Esophagus muscularis mucosa (tissue), 4 donors: ENCODE measurements at regions not wholly inside any gene's neighbourhood (a gene's known extent, or its start where the extent isn't known, plus 50 kb on each side); places are given as distances from the start of the nearest gene placed in this dataset.

Source experiments
- DNase-seq: peaks from one replicate; pipeline ENCODE4 v3.0.0-alpha.2; 2017; ENCODE audit errors: extremely low spot score
- H3K27ac ChIP-seq, 4 donors: fragments of 200-600 bp; sonication (generic); replicated peaks in 1 of 4; 1 replicate in 3 of 4; 2 replicates in 1 of 4; pipeline ENCODE4 v1.5.1; 2016 to 2019; ENCODE audit warnings: mild to moderate bottlenecking in 1 of 4
- H3K27me3 ChIP-seq, 4 donors: fragments of 200-600 bp; sonication (generic); one replicate each; pipeline versions ENCODE4 v1.5.1 to v1.6.0; 2016 to 2019
- H3K36me3 ChIP-seq, 4 donors: fragments of 200-600 bp; sonication (generic); one replicate each; pipeline ENCODE4 v1.5.1; 2016 to 2019
- H3K4me1 ChIP-seq, 4 donors: fragments of 200-600 bp; sonication (generic); one replicate each; pipeline ENCODE4 v1.5.1; 2016 to 2019
- H3K4me3 ChIP-seq, 4 donors: fragments of 200-600 bp; sonication (generic); 1 replicate in 2 of 4; 2 replicates in 2 of 4; pipeline ENCODE4 v1.5.1; 2016 to 2019; ENCODE audit warnings: mild to moderate bottlenecking in 4 of 4, moderate library complexity in 1 of 4
- H3K9me3 ChIP-seq, 4 donors: fragments of 200-600 bp; sonication (generic); 1 replicate in 3 of 4; 2 replicates in 1 of 4; pipeline ENCODE4 v1.5.1; 2016 to 2019
- EP300 ChIP-seq: sonication (generic); formaldehyde crosslinking; IDR thresholded peaks from one replicate; pipeline ENCODE4 v1.6.1; 2017; ENCODE audit warnings: antibody characterized with exemption
- POLR2A ChIP-seq: fragments of 450-650 bp; IDR thresholded peaks from one replicate; pipeline ENCODE4 v1.6.1; 2017; ENCODE audit warnings: antibody characterized with exemption, moderate library complexity, mild to moderate bottlenecking, low read depth
- POLR2AphosphoS5 ChIP-seq, 2 donors: sonication (generic); formaldehyde crosslinking; IDR thresholded peaks; one replicate each; pipeline ENCODE4 v1.6.1; 2017; ENCODE audit warnings: antibody characterized with exemption in 2 of 2
- WGBS: methylation state at CpG from one replicate; pipeline ENCODE4 v1.1.5; 2018; 5-methylcytosine and 5-hydroxymethylcytosine counted together
- intact Hi-C: fragments of 100-400 bp; cut with DNase I; formaldehyde crosslinking; loops from one replicate; pipeline ENCODE4 v1.15.1; 2023
- TF ChIP-seq, protein P1 (sequence below), 3 experiments: fragments of 200-600 bp in 2 of 3; fragments of 450-650 bp in 1 of 3; sonication (generic) in 2 of 3; IDR thresholded peaks; one replicate each; pipeline ENCODE4 v1.5.1; 2017 to 2019; ENCODE audit warnings: antibody characterized with exemption in 3 of 3, mild to moderate bottlenecking in 2 of 3, moderate library complexity in 1 of 3

- TF ChIP-seq EP300 (no peak), POLR2AphosphoS5 (IDR thresholded peaks at IDR 0.05) (no peak), POLR2A (no peak)
- TF ChIP-seq, protein P1, sequence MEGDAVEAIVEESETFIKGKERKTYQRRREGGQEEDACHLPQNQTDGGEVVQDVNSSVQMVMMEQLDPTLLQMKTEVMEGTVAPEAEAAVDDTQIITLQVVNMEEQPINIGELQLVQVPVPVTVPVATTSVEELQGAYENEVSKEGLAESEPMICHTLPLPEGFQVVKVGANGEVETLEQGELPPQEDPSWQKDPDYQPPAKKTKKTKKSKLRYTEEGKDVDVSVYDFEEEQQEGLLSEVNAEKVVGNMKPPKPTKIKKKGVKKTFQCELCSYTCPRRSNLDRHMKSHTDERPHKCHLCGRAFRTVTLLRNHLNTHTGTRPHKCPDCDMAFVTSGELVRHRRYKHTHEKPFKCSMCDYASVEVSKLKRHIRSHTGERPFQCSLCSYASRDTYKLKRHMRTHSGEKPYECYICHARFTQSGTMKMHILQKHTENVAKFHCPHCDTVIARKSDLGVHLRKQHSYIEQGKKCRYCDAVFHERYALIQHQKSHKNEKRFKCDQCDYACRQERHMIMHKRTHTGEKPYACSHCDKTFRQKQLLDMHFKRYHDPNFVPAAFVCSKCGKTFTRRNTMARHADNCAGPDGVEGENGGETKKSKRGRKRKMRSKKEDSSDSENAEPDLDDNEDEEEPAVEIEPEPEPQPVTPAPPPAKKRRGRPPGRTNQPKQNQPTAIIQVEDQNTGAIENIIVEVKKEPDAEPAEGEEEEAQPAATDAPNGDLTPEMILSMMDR (IDR thresholded peaks at IDR 0.05): no peak
- DNase-seq: no peak
- Histone ChIP-seq H3K9me3 (peaks cover 0 to 9% (median 4%) of the 10 kb centered on the region in 4 donors), H3K4me1 (no peaks in the 10 kb centered on the region), H3K4me3 (no peak overlapping the region), H3K27me3 (peaks cover 0 to 5% (median 0%) of the 10 kb centered on the region in 4 donors), H3K27ac (no peak overlapping the region), H3K36me3 (no peaks in the 10 kb centered on the region)
- intact Hi-C loops: no loop called here
- WGBS: 18% methylated on average over 2 of the region's 2 CpGs
Measured at GRCh38 chr13:22126433-22127021, 455.7 kb downstream of the FGF9 start.

DNA sequence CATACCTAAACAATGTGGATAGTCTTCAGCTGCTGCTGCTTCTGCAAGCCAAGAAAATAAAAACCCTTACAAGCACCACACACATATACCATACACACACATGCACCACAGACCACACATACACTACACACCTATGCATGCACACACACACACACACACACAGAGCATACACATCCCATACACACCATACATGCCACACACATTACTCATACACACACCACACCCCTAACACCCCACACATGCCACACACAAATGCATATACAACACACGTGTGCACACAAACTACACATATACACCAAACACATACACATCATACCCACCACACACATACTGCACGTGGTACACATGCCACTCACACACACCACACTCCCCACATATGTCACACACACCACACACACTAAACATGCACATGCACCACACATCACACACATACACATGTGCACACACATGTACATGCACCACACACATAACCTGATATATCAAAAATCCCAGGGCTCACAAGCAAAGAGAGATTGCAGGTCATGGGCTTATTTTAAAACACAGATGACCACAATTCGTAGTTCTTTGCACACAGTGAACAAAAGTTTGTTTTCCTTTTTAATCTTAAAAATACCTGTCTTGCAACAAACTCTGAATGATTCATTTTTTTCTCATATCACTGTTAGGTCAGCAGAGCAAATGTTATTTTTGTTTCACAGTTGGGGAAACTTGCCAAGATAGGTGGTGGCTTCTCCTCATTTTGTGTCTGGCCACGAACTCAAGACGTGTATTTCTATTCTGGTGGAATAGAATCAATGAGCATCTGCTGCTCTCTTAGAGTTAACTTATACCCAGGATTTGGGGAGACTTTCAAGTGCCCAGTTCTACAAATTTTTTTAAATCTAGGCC, 456.6 kb downstream of the FGF9 start:
- peak; percentile 82 for DNase-seq
- H3K27me3 ChIP-seq: peaks cover 0 to 5% (median 0%) of the 10 kb centered on the region in 4 donors
- no peaks in the 10 kb centered on the region for H3K36me3 ChIP-seq
- peaks cover 0 to 9% (median 4%) of the 10 kb centered on the region in 4 donors for H3K9me3 ChIP-seq
- no peaks in the 10 kb centered on the region for H3K4me1 ChIP-seq
- intact Hi-C loops: no loop called here
- H3K4me3 ChIP-seq: no peak overlapping the region
- TF ChIP-seq POLR2A: no peak
- TF ChIP-seq, protein P1 (IDR thresholded peaks at IDR 0.05): no peak
- TF ChIP-seq EP300: no peak
- TF ChIP-seq POLR2AphosphoS5 (IDR thresholded peaks at IDR 0.05): no peak
- no peak overlapping the region for H3K27ac ChIP-seq
- WGBS: 63% methylated on average over 5 of the region's 5 CpGs

- Histone ChIP-seq H3K27ac (no peak overlapping the region), H3K4me3 (no peak overlapping the region), H3K4me1 (no peaks in the 10 kb centered on the region), H3K36me3 (no peaks in the 10 kb centered on the region), H3K27me3 (peaks cover 0 to 5% (median 0%) of the 10 kb centered on the region in 4 donors), H3K9me3 (peaks cover 0 to 9% (median 4%) of the 10 kb centered on the region in 4 donors)
- intact Hi-C loops: no loop called here
- TF ChIP-seq, protein P1 (IDR thresholded peaks at IDR 0.05): no peak
- TF ChIP-seq POLR2AphosphoS5 (IDR thresholded peaks at IDR 0.05) (no peak), EP300 (no peak), POLR2A (no peak)
- peak; percentile 37 for DNase-seq
- 73% methylated on average over 15 of the region's 15 CpGs for WGBS
Measured at GRCh38 chr13:22128441-22129408, 457.9 kb downstream of the FGF9 start.

DNA sequence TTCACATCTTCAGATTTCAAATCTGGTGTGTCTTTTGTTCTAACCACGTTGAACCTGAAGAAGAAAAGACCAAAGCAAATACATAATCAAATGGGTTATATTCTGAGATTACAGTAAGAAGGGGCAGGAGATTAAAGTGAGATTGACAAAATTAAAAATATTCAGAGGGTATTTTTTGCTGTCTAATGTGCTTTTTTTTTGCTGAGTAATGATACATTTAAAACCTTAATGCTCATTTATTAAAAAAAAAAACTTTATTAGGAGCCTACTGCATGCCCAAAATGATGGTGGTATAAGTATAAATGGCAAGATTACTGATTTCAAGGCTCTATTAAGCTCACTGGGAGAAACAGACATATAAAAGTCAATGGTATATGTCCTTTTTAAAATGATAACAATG, 459.4 kb downstream of the FGF9 start:
- intact Hi-C loops: no loop called here
- no peaks in the 10 kb centered on the region for H3K4me1 ChIP-seq
- WGBS: 74% methylated on average over 1 of the region's 1 CpG
- H3K4me3 ChIP-seq: no peak overlapping the region
- TF ChIP-seq, protein P1 (IDR thresholded peaks at IDR 0.05): no peak
- TF ChIP-seq EP300 (no peak), POLR2A (no peak), POLR2AphosphoS5 (IDR thresholded peaks at IDR 0.05) (no peak)
- H3K27ac ChIP-seq: no peak overlapping the region
- H3K9me3 ChIP-seq: peaks cover 0 to 9% (median 4%) of the 10 kb centered on the region in 4 donors
- H3K36me3 ChIP-seq: no peaks in the 10 kb centered on the region
- H3K27me3 ChIP-seq: peaks cover 0 to 5% (median 0%) of the 10 kb centered on the region in 4 donors
- no peak for DNase-seq
